LNCAP (cell line): ENCODE measurements at regions not wholly inside any gene's neighbourhood (a gene's known extent, or its start where the extent isn't known, plus 50 kb on each side); places are given as distances from the start of the nearest gene placed in this dataset.

ENCODE experiments used
- TF ChIP-seq, protein P1 (sequence below): fragments of 450-650 bp; IDR thresholded peaks from 2 replicates; pipeline ENCODE4 v1.5.1; 2017; ENCODE audit warnings: mild to moderate bottlenecking

- TF ChIP-seq, protein P1, sequence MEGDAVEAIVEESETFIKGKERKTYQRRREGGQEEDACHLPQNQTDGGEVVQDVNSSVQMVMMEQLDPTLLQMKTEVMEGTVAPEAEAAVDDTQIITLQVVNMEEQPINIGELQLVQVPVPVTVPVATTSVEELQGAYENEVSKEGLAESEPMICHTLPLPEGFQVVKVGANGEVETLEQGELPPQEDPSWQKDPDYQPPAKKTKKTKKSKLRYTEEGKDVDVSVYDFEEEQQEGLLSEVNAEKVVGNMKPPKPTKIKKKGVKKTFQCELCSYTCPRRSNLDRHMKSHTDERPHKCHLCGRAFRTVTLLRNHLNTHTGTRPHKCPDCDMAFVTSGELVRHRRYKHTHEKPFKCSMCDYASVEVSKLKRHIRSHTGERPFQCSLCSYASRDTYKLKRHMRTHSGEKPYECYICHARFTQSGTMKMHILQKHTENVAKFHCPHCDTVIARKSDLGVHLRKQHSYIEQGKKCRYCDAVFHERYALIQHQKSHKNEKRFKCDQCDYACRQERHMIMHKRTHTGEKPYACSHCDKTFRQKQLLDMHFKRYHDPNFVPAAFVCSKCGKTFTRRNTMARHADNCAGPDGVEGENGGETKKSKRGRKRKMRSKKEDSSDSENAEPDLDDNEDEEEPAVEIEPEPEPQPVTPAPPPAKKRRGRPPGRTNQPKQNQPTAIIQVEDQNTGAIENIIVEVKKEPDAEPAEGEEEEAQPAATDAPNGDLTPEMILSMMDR = no peak
These were observed 424.9 kb downstream of the INSC start for GRCh38 chr11:15539645-15540044.

DNA sequence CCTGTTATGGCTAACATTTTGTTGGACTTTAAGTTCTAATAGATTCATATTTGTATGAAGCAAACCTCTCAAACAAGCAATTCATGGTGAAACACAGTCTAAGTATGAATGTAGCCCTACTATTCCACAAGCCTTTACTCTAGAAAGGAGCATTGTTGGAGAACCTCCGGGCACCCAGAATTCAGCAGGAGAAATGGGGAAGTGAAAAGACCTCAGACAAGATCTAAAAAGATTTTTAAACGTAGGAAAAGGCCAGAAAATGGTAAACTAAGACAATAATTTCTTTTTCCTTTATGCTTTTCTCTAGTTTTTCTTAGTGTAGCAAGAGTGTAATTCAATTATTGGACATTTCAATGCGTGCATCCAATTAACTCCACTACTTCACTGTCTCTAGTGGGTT, 426.4 kb downstream of the INSC start:
- TF ChIP-seq, protein P1 = no peak

DNA sequence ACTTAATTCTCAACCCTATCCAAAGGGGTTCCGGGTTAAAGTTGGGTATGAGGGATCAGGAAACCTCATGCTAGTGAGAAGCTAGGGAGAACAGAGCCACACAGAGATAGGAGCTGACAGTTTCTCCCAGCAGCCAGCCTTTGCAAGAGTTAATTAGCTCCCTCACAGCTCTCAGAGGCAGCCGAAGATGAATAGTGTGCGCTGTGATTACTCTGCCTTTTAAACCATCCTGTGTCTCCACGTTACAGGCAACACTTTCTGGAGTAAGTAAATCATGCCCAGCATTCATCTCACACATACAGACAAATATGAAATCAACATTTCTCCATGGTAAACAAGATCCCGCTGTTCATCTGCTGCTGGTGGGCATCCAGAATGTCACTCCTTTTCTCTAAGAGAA, 429.6 kb downstream of the INSC start:
- TF ChIP-seq, protein P1 = no peak

GRCh38 chr11:15547685-15548084, 433.0 kb downstream of the INSC start:
- TF ChIP-seq, protein P1 = no peak

GRCh38 chr11:15551901-15552851, 437.5 kb downstream of the INSC start:
- TF ChIP-seq, protein P1 = no peak

- TF ChIP-seq, protein P1 = no peak
These were observed 440.4 kb downstream of the INSC start for GRCh38 chr11:15555161-15555560.

GRCh38 chr11:15557457-15558230, 442.9 kb downstream of the INSC start:
- TF ChIP-seq, protein P1 = no peak
